GM19395 (cell line): ENCODE measurements at regions not wholly inside any gene's neighbourhood (a gene's known extent, or its start where the extent isn't known, plus 50 kb on each side); places are given as distances from the start of the nearest gene placed in this dataset.

Experiments
- ATAC-seq: cut with Tn5 transposase; IDR thresholded peaks from one replicate; pipeline ENCODE4 v1.9.1; 2021; ENCODE audit warnings: mild to moderate bottlenecking, moderate library complexity; ENCODE audit not compliant: unreplicated experiment

DNA sequence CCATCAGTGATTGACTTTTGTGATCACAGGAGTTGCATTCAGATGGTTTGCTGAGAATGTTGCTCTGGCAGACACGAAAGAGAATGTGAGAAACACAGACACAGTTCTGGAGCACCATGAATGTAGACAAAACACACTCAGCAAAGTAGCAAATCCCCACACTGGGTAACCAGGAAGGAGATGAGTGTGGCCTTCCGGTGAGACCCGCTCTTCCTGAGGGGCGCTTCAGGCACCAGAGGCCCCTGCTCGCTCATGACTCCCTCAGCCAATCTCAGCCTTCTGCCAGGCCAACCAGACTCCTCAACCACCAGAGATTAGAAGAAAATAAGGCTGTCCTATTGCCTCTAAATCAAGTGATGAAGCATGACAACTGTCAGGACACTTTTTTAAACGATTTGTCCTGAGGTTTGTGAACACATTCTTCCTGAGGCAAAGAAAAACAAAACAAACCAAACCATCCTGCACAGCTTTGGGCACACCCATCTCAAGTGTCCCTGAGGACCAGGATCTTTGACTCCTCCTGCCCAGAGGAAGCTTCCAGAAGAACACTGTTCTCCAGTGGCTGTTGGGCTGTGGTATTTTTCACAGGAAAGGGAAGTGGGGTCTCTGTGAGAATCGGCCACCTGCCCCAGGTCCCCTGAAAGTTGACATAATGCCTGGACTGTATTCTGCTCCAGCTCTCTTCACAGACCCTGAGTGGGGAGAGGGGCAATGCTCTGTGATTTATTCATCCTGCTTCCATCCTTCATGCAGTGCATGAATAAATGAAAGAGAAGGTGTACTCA lies 152.8 kb downstream of the BCL11A start:
- ATAC-seq = no peak

DNA sequence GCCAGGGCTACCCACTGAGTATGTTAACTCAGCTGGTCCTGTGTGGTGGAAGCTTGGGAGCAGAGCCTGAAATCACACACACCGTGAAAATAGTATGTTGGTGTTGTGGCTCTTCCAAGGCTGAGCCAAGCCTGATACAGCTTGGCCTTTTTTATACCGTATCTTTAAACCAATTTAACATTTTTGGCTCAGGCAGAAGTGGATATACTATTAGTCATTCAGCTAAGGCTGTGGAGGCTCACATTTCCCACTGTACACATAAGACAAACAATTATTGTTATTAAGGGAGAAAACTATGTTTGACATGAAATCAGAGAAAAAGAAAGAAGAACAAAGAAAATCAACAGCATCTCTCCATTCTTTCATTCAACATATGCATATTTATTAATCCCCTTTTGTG lies 159.0 kb downstream of the BCL11A start:
- ATAC-seq = no peak

DNA sequence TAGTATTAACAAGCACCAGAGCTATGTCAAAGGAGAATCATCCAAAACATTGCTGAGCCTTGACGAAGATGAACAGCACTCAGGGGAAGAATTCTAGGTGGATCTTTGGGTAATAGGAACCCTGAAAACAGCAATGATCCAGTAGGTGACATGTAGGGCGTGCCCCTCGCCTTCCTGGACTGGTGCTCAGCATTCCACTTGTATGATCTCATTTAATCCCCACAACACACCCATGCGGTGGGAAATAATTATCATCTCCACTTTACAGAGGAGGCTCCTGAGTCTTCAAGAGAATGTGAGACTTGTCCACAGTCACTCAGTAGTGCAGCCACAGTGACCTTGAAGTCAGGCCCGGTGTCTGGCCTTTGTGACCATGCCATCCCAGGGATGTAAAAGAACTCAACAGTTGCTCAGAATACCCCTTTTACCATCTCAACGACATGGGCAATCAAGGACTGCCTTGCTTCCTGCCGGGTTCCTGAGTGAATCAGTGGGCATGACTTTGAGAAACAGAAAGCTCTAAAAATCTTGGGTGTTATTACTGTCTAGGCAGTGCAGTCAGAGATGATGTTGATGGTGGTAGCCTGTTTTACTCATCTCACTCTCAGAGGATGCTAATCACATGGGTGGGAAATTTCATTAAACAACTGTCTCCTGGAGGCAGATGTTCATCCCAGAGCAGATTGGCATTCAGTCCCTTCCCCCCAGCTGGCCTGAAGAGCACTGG lies 161.6 kb downstream of the BCL11A start:
- peak; percentile 45 for ATAC-seq

DNA sequence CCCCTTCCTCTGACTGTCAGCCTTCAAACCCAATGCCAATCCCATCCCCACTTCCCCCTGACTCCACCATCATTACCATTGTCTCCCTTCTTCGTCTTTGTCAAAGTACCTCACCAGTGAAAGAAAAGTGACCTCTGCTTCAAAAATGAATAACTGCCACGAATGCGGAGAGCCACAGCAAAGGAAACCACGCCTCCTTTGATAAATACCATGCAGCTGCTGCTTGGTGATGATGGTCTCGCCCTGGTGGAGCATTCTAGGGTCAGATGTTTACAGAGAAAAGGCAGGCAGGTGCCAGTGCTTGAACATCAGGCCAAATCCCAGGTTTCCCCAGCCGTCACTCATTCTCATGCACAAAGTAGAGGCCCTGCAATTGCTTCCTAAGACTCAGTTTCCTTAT lies 162.2 kb downstream of the BCL11A start:
- ATAC-seq = no peak

DNA sequence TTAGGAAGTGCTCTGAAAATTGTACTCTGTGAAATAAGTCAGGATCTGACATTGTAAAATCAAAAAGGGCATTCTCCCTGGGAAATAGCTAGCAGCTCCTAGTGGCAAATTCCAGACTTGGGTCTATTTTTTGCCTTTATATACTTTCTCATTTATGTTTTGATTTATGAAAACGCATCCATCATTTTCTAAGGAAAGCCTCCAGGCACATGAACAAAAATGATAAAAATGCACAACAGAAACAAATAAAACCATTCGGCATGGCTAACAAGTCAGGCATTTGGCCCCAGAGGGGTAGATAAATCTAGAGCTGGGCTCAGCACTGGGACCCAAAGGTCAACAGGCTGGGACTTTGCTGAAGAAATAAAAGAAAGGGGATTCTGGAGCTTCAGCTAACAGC lies 167.0 kb downstream of the BCL11A start:
- ATAC-seq = no peak

DNA sequence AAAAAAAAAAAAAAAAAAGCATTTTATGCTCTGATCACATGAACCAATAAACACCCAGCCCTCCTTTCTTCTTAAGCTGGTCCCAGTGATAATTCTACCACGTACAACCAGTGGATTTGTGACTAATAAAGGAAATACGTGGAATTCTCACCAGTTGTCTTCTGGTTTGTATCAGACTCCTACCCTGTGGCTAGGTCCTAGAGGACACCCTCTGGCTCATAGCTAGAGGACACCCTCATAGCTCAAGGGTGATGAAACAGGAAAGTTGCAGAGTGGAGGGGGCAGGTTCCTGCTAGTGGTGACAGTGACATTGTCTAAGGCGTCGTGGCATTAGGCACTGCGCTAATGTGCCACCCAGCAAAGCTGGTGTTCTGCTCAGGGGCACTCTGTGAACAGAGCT lies 167.8 kb downstream of the BCL11A start:
- no peak for ATAC-seq

DNA sequence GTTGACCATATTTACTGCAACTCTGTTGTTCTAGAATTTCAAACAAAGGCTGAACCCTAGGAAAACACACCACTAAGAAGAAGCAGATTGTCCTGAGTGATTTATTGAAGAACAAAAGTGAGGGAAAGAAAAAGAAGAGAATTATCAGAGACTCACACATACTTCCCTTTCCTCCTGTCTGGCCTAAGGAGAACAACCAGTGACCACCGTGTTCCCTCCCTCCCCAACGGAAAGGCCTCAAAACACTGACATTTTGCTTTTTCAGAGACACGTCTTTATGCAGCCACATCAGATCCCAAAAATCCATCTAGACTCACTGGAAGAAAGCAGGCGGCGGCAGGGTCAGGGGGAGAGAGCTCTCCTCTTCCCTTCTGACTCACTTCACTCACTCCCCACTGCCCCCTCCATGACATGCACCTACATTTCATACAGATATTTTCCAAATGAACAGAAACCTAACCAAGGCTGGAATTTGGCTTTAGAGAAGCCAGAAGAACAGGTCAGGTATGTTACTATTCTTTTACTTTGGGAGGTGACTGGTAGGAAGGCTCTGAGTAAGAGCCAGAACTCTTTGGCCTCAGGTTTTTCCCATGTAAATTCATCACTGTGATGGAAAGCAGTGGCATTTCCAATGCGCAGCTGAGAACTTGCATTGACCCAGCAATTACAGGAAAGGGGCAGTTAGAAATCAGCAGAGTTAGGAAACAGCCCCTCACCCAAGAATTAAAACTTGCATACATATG lies 169.9 kb downstream of the BCL11A start:
- no peak for ATAC-seq

DNA sequence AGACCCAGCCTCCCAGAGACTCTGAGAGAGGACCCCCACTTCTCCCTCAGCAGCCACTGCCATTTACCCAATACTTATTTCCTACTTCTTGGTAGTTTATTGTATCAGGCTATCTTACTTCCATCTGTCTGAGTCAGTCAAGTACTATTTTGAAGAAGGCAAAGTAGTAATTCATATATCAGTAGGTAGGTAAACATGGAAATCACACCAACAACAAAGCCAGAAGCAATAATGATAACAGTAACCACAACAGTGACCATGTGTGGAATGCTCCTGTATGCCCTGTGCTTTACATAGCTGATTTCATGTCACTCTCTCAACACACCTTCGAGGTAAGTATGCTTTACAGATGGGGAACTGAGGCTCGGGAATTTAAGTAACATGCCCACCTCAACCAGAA lies 173.0 kb downstream of the BCL11A start:
- ATAC-seq = no peak

DNA sequence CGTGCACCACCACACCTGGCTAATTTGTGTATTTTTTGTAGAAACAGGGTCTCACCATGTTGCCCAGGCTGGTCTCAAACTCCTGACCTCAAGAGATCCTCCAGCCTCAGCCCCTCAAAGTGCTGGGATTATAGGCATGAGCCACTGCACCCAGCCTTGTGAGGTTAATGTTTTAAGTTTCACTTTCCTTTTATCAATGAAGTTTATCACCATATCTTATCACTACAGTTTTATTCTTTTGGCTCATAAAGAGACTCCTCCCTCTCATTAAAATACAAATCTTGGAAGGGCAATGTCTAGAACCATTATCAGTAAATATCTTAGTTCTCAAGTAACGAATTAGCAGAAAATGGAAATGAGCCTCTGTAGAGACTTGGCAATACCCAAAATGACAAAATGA lies 173.8 kb downstream of the BCL11A start:
- no peak for ATAC-seq

DNA sequence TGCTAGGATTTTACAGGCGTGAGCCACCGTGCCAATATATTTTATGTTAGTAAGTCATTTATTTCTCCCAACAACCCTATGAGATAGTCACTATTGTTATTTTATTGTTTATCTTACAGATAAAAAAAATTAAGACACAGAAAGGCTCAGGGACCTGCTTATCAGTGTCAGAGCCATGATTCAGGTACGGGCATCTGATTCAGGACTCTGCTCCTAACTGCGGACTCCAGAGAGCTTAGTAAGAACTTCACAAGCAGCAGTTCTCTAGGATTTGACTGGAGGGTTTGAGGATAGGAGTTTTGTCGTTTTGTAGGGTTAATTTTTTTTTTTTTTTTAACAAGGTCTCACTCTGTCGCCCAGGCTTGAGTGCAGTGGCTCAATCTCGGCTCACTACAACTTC lies 174.2 kb downstream of the BCL11A start:
- no peak for ATAC-seq

DNA sequence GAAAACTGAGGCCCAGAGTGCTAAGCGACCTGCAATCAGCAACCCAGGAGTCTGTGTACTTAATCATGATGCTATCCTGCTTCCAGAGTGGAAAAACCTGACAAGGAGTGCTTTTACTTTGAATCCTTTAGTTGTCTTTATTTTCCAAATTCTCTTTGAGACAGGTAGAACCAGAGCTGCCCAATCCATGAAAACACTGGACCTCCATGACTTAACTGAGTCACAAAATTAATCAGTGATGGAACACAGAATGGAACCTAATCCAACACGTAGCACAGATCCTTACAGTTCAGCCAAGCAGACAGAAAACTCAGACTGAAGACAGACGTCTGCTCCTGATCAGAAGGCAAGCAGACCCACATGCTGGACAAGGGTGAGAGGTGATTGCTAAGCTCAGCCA lies 175.6 kb downstream of the BCL11A start:
- no peak for ATAC-seq

DNA sequence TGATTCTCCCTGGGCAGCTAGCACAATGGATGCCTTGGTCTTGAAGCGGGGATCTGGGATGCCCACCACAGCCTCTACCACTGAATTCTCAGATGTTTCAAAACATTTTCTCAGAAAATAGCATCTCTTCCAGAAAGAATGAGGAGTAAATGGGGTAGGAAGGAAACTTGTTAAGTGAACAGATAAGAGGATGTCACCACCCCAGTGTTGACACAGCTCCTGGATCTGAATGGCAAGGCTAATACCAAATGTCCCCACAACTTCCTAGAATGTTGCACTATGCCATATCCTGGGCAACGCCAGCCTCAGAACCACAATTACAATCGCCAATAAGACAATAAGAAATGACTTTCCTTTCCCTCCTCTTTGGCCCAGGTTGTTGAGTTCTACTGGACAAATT lies 177.2 kb downstream of the BCL11A start:
- no peak for ATAC-seq

DNA sequence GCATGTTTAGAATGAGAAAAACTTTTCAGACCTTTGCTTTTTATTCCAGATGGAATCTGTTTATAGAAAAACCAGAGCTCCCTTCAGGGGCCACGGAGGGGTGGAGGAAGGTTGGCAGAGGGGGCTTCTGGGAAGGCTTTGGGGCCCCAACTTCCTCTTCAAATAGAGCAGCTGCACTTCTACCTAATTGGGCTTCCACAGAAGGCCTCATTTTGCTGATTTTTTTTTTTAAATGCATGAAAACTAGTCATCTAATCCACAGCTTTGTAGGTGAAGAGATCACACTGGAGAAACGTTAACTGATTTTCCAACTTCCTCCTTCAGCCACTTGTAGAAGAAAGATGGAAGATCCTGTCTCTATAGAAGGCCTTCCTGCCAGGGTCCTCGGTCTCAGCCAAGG lies 181.8 kb downstream of the BCL11A start:
- ATAC-seq = no peak

DNA sequence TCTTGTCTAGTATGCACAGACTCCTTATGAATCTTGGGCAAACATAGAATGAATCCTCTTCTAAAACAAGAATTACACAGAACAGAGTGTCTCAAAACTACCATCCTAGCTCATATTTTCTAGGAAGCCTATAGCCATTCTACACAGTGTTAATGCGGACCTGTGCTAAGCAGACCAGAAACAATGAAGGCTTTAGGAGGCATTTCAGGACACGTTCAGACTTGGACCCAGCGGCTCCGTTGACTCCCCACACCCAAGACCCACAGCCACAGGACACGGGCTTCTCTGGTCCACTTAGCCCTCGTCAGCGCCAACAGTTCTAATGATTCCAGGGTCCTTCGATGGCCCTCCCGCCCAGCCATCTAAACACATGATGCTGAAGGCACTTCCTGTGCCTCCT lies 182.2 kb downstream of the BCL11A start:
- no peak for ATAC-seq

DNA sequence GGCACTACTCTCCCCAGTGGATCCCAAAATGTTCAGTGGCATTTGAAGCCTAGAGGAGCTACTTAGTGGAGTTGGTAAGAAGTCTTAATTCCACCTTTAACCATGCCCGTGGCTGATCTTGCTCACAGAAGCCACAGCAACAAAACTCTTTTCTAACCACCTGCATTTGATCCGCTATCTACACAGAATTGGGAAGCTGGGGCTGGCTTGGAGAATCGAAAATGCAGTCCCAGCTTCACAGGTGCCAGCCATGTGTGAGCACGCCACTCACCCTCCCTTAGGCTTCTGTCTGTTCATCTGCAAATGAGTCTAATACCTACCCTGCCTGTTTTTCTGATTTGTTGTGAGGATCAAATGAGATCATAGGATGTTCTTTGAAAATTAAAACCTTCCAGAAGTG lies 182.6 kb downstream of the BCL11A start:
- ATAC-seq = no peak

DNA sequence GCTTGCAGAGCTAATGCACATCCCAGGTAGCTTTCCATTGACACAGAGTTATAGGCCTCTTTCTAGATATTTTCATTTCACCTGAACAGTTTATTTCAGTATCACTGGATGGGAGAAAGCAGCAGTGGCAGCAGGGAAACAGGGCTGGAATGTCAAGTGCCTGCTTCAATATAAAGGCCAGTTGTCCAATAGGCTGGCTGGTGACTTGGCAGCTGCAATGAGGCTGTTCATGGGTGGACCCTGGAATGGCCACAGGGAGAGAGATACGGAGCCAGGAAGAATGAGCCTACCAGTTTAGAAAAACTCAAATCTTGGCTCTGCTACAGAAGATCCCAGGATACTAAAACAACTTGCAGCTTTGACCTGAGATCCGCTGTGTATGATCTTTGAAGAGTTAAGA lies 185.0 kb downstream of the BCL11A start:
- no peak for ATAC-seq

DNA sequence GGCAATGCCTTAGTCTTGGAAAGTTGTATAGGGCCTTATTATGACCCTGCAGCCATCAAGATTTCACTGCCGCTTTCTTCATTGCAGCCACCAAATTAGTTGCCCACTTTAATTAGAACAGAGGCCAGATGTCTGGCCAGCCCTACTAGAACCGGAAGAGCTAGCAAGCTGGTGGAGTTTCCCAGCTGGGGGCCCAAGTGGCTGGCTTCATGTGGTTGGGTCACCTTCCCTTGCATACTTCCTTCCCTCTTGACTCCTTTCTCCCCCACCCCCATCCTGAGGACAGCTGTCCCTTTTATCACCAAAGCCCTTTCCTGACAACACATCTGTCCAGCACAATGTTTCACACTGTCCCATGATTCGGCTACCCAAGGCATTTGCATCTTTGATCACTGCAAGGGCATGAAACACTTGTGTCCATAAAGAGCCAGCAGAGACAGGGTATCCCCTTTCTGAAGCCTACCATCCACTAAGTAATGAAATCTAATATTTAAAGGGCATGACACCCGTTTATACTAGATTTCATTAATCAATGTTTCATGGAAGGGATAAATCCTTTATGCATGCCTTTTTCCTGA lies 187.2 kb downstream of the BCL11A start:
- peak; percentile 49 for ATAC-seq

DNA sequence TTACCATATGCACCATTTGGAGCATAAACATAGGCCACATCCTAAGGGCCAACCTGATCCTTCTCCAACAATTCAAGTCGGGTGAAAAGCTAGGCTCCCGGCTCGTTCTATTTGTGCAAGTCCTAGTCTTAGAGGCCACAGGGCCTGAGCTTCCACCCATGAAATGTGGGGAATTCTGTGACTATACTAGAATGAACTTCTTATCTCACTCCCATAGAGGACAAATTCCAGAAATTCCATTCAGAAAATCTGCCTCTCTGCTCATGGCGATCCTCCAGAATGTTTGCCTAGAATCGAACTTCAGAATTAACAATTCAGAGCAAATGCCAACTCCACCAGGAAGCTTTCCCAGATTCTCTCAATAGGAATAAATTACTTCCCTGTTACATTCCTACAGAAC lies 187.9 kb downstream of the BCL11A start:
- no peak for ATAC-seq

DNA sequence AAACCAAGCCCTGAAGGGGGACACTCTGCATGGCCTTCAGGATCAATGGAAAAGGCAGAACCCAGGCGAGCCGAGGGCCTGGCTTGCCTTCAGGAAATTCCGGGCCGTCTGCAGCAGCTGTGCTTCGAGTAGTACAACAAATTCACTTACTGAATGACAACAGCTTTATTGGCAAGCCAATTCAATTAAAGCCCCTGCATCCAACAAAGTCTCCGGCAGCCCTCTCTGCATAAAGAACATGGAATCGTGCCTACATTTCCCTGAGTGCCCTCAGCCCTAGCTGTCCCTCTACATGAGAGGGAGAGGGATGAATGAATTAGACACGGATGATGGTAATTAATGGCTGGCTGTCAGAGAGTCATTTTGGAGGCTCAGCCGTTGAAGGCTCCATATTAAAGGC lies 189.0 kb downstream of the BCL11A start:
- no peak for ATAC-seq

DNA sequence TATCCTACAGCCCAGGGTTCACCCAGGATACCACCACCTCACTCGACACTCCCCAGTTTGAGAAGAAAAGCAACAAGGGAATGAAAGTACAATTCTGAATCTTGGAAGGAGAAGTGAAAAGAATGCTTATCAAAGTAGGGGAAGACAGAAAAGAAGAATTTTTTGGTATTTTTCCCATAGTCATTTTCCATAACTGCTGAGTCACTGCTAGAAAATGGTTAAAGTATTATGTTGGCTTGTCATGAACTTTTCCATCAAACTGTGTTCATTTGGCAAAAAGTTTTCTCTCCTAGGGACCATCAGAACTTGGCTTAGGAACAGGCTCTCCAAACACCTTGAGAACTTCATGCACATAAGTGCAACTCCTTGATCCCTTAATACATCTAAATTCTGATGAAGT lies 192.0 kb downstream of the BCL11A start:
- ATAC-seq = no peak

DNA sequence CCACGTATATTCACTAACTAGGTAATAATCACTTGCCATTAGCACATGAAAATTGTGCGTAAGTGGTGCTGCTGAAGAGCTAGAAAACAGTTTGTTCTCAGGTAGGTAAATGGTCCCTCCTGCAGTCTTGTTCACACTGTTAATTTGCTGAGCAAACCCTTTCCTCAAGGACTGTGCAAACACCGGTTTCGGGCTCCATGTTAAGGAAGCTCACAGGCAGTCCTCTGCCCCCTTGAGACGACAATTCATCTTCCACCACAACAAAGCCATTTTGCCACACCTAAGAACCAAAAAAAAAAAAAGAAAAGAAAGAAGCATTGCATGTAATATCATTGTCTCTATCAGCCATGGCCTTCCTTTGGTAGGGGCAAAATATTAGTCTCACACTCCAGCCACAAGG lies 193.9 kb downstream of the BCL11A start:
- ATAC-seq = no peak

DNA sequence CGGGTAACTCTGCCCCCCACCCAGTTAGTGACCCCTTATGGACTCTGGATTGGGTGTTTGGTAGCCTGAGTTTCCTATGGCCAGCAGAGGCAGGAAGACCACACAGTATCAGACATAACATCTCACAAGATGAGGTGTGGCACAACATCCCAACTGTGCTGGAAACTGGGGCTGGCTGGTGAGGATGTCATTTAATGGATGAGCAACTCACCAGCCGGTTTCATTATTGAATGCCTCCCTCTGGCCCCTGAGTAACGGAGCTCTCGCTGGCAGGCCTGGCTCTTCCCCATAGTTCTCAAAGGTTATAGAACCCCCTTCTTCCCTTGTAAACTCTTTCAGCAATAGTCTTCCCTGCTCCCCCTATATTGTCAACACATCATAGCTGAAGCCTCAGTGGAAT lies 195.0 kb downstream of the BCL11A start:
- ATAC-seq = no peak
